Kidney tubule cell (primary cell): ENCODE measurements at regions not wholly inside any gene's neighbourhood (a gene's known extent, or its start where the extent isn't known, plus 50 kb on each side); places are given as distances from the start of the nearest gene placed in this dataset.
"Not testable (repeated sequence)": the region's sequence is repeated elsewhere in the genome, so short reads cannot be mapped to it uniquely, and the experiment has no call there.

Experiments
- DNase-seq: peaks from one replicate; pipeline ENCODE4 v3.0.0-alpha.2; 2018; ENCODE audit warnings: low spot score

- no peak for DNase-seq
Observed at GRCh38 chr2:115904516-115904915, 1462.1 kb downstream of the DPP10 start.

GRCh38 chr2:115908731-115909130 lies 1466.3 kb downstream of the DPP10 start:
- no peak for DNase-seq

- peak; percentile 1 for DNase-seq
Observed at GRCh38 chr2:115910270-115910669, 1467.8 kb downstream of the DPP10 start.

GRCh38 chr2:115913921-115914320 lies 1471.5 kb downstream of the DPP10 start:
- no peak for DNase-seq

- no peak for DNase-seq
Observed at GRCh38 chr2:115921541-115921940, 1479.1 kb downstream of the DPP10 start.

- no peak for DNase-seq
Observed at GRCh38 chr2:115939902-115940301, 1497.5 kb downstream of the DPP10 start.

GRCh38 chr2:115942800-115943199 lies 1500.4 kb downstream of the DPP10 start:
- no peak for DNase-seq

- no peak for DNase-seq
Observed at GRCh38 chr2:115946341-115946740, 1503.9 kb downstream of the DPP10 start.

GRCh38 chr2:115946891-115947290 lies 1504.5 kb downstream of the DPP10 start:
- no peak for DNase-seq

GRCh38 chr2:115976916-115977315 lies 1534.5 kb downstream of the DPP10 start:
- no peak for DNase-seq

GRCh38 chr2:115999039-115999438 lies 1556.6 kb downstream of the DPP10 start:
- no peak for DNase-seq

- no peak for DNase-seq
Observed at GRCh38 chr2:116023026-116023425, 1580.6 kb downstream of the DPP10 start.

- not testable (repeated sequence) for DNase-seq
Observed at GRCh38 chr2:116038758-116039157, 1596.3 kb downstream of the DPP10 start.

GRCh38 chr2:116042530-116042929 lies 1600.1 kb downstream of the DPP10 start:
- no peak for DNase-seq

- no peak for DNase-seq
Observed at GRCh38 chr2:116057538-116057937, 1615.1 kb downstream of the DPP10 start.

- DNase-seq: no peak
Observed at GRCh38 chr2:116061023-116061422, 1618.6 kb downstream of the DPP10 start.

GRCh38 chr2:116073731-116074130 lies 1631.3 kb downstream of the DPP10 start:
- no peak for DNase-seq

- no peak for DNase-seq
Observed at GRCh38 chr2:116074161-116074560, 1631.7 kb downstream of the DPP10 start.

- no peak for DNase-seq
Observed at GRCh38 chr2:116088236-116088635, 1645.8 kb downstream of the DPP10 start.

GRCh38 chr2:116094196-116094595 lies 1651.8 kb downstream of the DPP10 start:
- no peak for DNase-seq

- no peak for DNase-seq
Observed at GRCh38 chr2:116095636-116096035, 1653.2 kb downstream of the DPP10 start.

GRCh38 chr2:116098049-116098448 lies 1655.6 kb downstream of the DPP10 start:
- no peak for DNase-seq

GRCh38 chr2:116109471-116109870 lies 1667.0 kb downstream of the DPP10 start:
- no peak for DNase-seq

- no peak for DNase-seq
Observed at GRCh38 chr2:116117845-116118244, 1675.4 kb downstream of the DPP10 start.

- no peak for DNase-seq
Observed at GRCh38 chr2:116132833-116133232, 1681.7 kb upstream of the DDX18 start.
